H1 (cell line): ENCODE measurements at regions not wholly inside any gene's neighbourhood (a gene's known extent, or its start where the extent isn't known, plus 50 kb on each side); places are given as distances from the start of the nearest gene placed in this dataset.

Experiments
- CTCF ChIA-PET: fragments of 300-600 bp; sonication (Branson Sonifier 250); formaldehyde crosslinking; loops from one replicate; lab custom pipeline; 2021; ENCODE audit not compliant: partially characterized antibody; lab: Charles Lee
- POLR2A ChIA-PET: fragments of 300-600 bp; sonication (Branson Sonifier 250); formaldehyde crosslinking; loops from one replicate; lab custom pipeline; 2021; ENCODE audit warnings: inconsistent platforms; ENCODE audit not compliant: partially characterized antibody; lab: Charles Lee
- DNase-seq, 2 experiments: peaks; one replicate each; pipeline versions ENCODE4 v3.0.0 to v3.0.0-alpha.2; 2010 to 2022; ENCODE audit warnings: low spot score in 2 of 2, low read depth in 1 of 2, mixed read lengths in 1 of 2
- FAIRE-seq: peaks from 2 replicates; lab custom pipeline; 2011; peaks lifted over from hg19 to GRCh38; lab: Jason Lieb, UNC
- H2AFZ ChIP-seq: 2 replicates; pipeline ENCODE4 v1.8.1; 2012; ENCODE audit warnings: low read length, inconsistent platforms
- H2AK5ac ChIP-seq: 2 replicates; pipeline ENCODE4 v1.6.1; 2013; ENCODE audit warnings: low read depth, low read length
- H2BK120ac ChIP-seq: replicated peaks from 2 replicates; pipeline ENCODE3; 2013; ENCODE audit warnings: low read depth, low read length, inconsistent platforms
- H2BK12ac ChIP-seq: 2 replicates; pipeline ENCODE4 v1.6.1; 2013; ENCODE audit warnings: low read depth, low read length
- H2BK15ac ChIP-seq: 2 replicates; pipeline ENCODE4 v1.6.1; 2013; ENCODE audit warnings: low read length
- H2BK20ac ChIP-seq: 2 replicates; pipeline ENCODE4 v1.6.1; 2013; ENCODE audit warnings: low read length
- H2BK5ac ChIP-seq: 2 replicates; pipeline ENCODE4 v1.6.1; 2013; ENCODE audit warnings: low read depth, low read length
- H3K14ac ChIP-seq: 2 replicates; pipeline ENCODE4 v1.6.1; 2013; ENCODE audit warnings: inconsistent platforms; ENCODE audit not compliant: insufficient read length
- H3K18ac ChIP-seq: 2 replicates; pipeline ENCODE4 v1.6.1; 2013; ENCODE audit warnings: low read length; ENCODE audit errors: extremely low read depth
- H3K23ac ChIP-seq: 2 replicates; pipeline ENCODE4 v1.6.1; 2013; ENCODE audit warnings: inconsistent platforms; ENCODE audit not compliant: insufficient read length
- H3K23me2 ChIP-seq: 2 replicates; pipeline ENCODE4 v1.6.1; 2013; ENCODE audit warnings: low read depth, low read length
- H3K27ac ChIP-seq: 2 replicates; pipeline ENCODE4 v1.6.1; 2011; ENCODE audit warnings: low read depth, low read length, inconsistent platforms
- H3K27me3 ChIP-seq, 4 experiments: replicated peaks in 1 of 4; 1 replicate in 1 of 4; 2 replicates in 3 of 4; pipeline versions ENCODE4 v1.6.1 to v1.8.1; 2011 to 2013; ENCODE audit warnings: low read length in 3 of 4, mild to moderate bottlenecking in 3 of 4, inconsistent platforms in 2 of 4, mixed read lengths in 2 of 4, moderate library complexity in 1 of 4; ENCODE audit not compliant: control insufficient read depth in 3 of 4, insufficient read depth in 3 of 4; ENCODE audit errors: extremely low read depth in 1 of 4
- H3K36me3 ChIP-seq, 4 experiments: 2 replicates each; pipeline versions ENCODE4 v1.6.1 to v1.8.1; 2011 to 2013; ENCODE audit warnings: mild to moderate bottlenecking in 4 of 4, low read length in 3 of 4, moderate library complexity in 2 of 4, control low read depth in 1 of 4, inconsistent platforms in 1 of 4; ENCODE audit not compliant: insufficient read depth in 4 of 4, control insufficient read depth in 2 of 4
- H3K4ac ChIP-seq: replicated peaks from 2 replicates; pipeline ENCODE3; 2013; ENCODE audit warnings: low read length, low read depth, mixed read lengths, inconsistent platforms; ENCODE audit not compliant: insufficient read length
- H3K4me1 ChIP-seq, 4 experiments: replicated peaks in 1 of 4; 1 replicate in 1 of 4; 2 replicates in 3 of 4; pipeline versions ENCODE4 v1.6.1 to v1.8.1; 2011 to 2013; ENCODE audit warnings: low read length in 3 of 4, inconsistent platforms in 2 of 4, mixed read lengths in 1 of 4; ENCODE audit not compliant: insufficient read depth in 4 of 4, control insufficient read depth in 3 of 4
- H3K4me2 ChIP-seq, 2 experiments: 2 replicates each; pipeline versions ENCODE4 v1.6.1 to v1.8.1; 2011 to 2013; ENCODE audit warnings: low read depth in 2 of 2, low read length in 2 of 2, control low read depth in 1 of 2, inconsistent platforms in 1 of 2, mild to moderate bottlenecking in 1 of 2; ENCODE audit not compliant: insufficient read depth in 1 of 2
- H3K4me3 ChIP-seq, 4 experiments: fragments of 200-600, 300-600 bp in 1 of 4; sonication (generic), shearing (Covaris generic), sonication (Bioruptor Twin) in 1 of 4; 2 replicates each; pipeline versions ENCODE4 v1.5.1 to v1.8.1; 2011 to 2016; ENCODE audit warnings: low read length in 4 of 4, low read depth in 3 of 4, control low read depth in 2 of 4, inconsistent platforms in 2 of 4, mild to moderate bottlenecking in 2 of 4, mixed read lengths in 1 of 4, moderate library complexity in 1 of 4; ENCODE audit not compliant: insufficient read depth in 2 of 4; ENCODE audit errors: extremely low read depth in 1 of 4
- H3K56ac ChIP-seq: replicated peaks from 2 replicates; pipeline ENCODE3; 2013; ENCODE audit warnings: low read depth, mild to moderate bottlenecking, mixed read lengths, low read length, inconsistent platforms; ENCODE audit not compliant: insufficient read length
- H3K79me1 ChIP-seq: 2 replicates; pipeline ENCODE4 v1.6.1; 2013; ENCODE audit warnings: low read depth, low read length, control low read depth
- H3K79me2 ChIP-seq, 2 experiments: 2 replicates each; pipeline versions ENCODE4 v1.6.1 to v1.8.1; 2012 to 2013; ENCODE audit warnings: low read length in 2 of 2, mild to moderate bottlenecking in 2 of 2, inconsistent platforms in 1 of 2; ENCODE audit not compliant: insufficient read depth in 2 of 2, control insufficient read depth in 1 of 2
- H3K9ac ChIP-seq, 4 experiments: replicated peaks in 1 of 4; 1 replicate in 1 of 4; 2 replicates in 3 of 4; pipeline versions ENCODE4 v1.6.1 to v1.8.1; 2011 to 2013; ENCODE audit warnings: low read depth in 3 of 4, low read length in 3 of 4, control low read depth in 2 of 4, mild to moderate bottlenecking in 2 of 4, moderate library complexity in 2 of 4, inconsistent platforms in 1 of 4; ENCODE audit errors: extremely low read depth in 1 of 4
- H3K9me3 ChIP-seq, 2 experiments: 2 replicates each; pipeline versions ENCODE4 v1.6.1 to v1.8.1; 2012 to 2013; ENCODE audit warnings: mild to moderate bottlenecking in 2 of 2, moderate library complexity in 2 of 2, control low read depth in 1 of 2, inconsistent platforms in 1 of 2, low read depth in 1 of 2, low read length in 1 of 2, mixed read lengths in 1 of 2; ENCODE audit not compliant: insufficient read depth in 2 of 2
- H4K20me1 ChIP-seq, 2 experiments: replicated peaks in 1 of 2; 2 replicates each; pipeline versions ENCODE3 to v1.8.1; 2011 to 2013; ENCODE audit warnings: inconsistent platforms in 2 of 2, low read length in 2 of 2, mild to moderate bottlenecking in 1 of 2; ENCODE audit not compliant: insufficient read depth in 2 of 2, control insufficient read depth in 1 of 2
- H4K5ac ChIP-seq: 2 replicates; pipeline ENCODE4 v1.6.1; 2013; ENCODE audit warnings: low read length, low read depth, mixed read lengths, inconsistent platforms; ENCODE audit not compliant: insufficient read length
- H4K8ac ChIP-seq: 2 replicates; pipeline ENCODE4 v1.8.0; 2013; ENCODE audit warnings: mild to moderate bottlenecking, moderate library complexity, low read length, inconsistent platforms; ENCODE audit not compliant: insufficient read depth; ENCODE audit errors: extremely low read depth
- H4K91ac ChIP-seq: replicated peaks from 2 replicates; pipeline ENCODE3; 2013; ENCODE audit warnings: low read length, mixed read lengths, inconsistent platforms; ENCODE audit not compliant: insufficient read length
- KDM4A ChIP-seq: IDR thresholded peaks from one replicate; pipeline ENCODE4 v1.7.1; 2012; ENCODE audit warnings: low read depth, mild to moderate bottlenecking, moderate library complexity, low read length, inconsistent platforms; ENCODE audit not compliant: severe bottlenecking
- RFX5 ChIP-seq: IDR thresholded peaks from 2 replicates; pipeline ENCODE4 v1.6.1; 2011; ENCODE audit warnings: low read depth, low read length, improper control_type of control experiment, borderline replicate concordance
- WGBS, 2 experiments: shearing (Covaris generic) in 1 of 2; methylation state at CpG; one replicate each; pipeline versions ENCODE4 v1.1.6 to v1.1.7; 2013 to 2015; ENCODE audit warnings: low lambda C conversion rate in 2 of 2, mixed read lengths in 2 of 2, inconsistent platforms in 1 of 2, low coverage in 1 of 2, missing lambda C conversion rate in 1 of 2; ENCODE audit not compliant: insufficient replicate concordance in 2 of 2, insufficient coverage in 1 of 2, insufficient read length in 1 of 2; ENCODE audit errors: extremely low coverage in 1 of 2, missing lambda C conversion rate in 1 of 2; 5-methylcytosine and 5-hydroxymethylcytosine counted together

DNA sequence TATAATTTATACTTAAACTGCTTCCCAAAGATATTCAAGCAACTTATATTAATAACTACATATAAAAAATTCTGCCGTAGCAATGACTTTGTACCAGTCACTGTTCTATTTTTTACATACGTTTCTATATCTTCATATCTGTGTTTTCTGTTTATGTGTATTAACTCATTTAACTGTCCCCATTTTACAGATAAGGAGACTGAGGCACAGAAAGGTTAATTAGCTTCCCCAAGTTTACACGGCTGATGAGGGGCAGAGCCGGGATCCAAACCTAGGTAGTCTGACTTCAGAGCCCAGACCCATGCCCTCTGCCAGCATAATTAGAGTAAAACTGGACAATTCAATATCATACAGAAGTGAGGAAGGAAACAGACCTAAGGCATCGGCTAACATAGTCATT lies 259.7 kb upstream of the TUT7 start:
- Histone ChIP-seq H3K4me3 (no peak overlapping the region), H2BK12ac (no peak overlapping the region), H4K91ac (no peak overlapping the region), H3K14ac (no peak overlapping the region), H3K9me3 (no peaks in the 10 kb centered on the region), H3K56ac (no peak overlapping the region), H4K8ac (no peak overlapping the region), H3K79me2 (no peaks in the 10 kb centered on the region), H3K23ac (no peak overlapping the region), H4K5ac (no peak overlapping the region), H2BK20ac (no peak overlapping the region), H2BK5ac (no peak overlapping the region), H3K4me2 (no peak overlapping the region), H4K20me1 (no peaks in the 10 kb centered on the region), H3K79me1 (no peaks in the 10 kb centered on the region), H3K4me1 (peaks cover 0 to 6% (median 2%) of the 10 kb centered on the region in 4 experiments; a peak in 4 of 7 replicates), H3K9ac (no peak overlapping the region), H3K27me3 (peaks cover 0 to 3% (median 0%) of the 10 kb centered on the region in 4 experiments; a peak in 1 of 7 replicates), H3K36me3 (no peaks in the 10 kb centered on the region), H2BK120ac (no peak overlapping the region), H2AK5ac (no peak overlapping the region), H3K27ac (no peak overlapping the region), H2AFZ (no peak overlapping the region), H2BK15ac (no peak overlapping the region), H3K18ac (no peak overlapping the region), H3K23me2 (no peaks in the 10 kb centered on the region), H3K4ac (no peak overlapping the region)
- POLR2A ChIA-PET, result no interaction called here
- DNase-seq (no peak), FAIRE-seq (no peak)
- CTCF ChIA-PET, result interaction anchor here (2.0 to 3.8 kb wide), 3 partner anchors 22 to 180 kb away, joined by 7 to 17 read pairs (median 11); no protein-coding TSS in a partner anchor
- 92% methylated on average over 5 of the region's 5 CpGs; no CpG with 5 or more reads in 1 of the 2 experiments for WGBS, 2 experiments
- TF ChIP-seq KDM4A, result no peak
- TF ChIP-seq RFX5, result no peak
